Natural killer cell (primary cell): ENCODE measurements at regions not wholly inside any gene's neighbourhood (a gene's known extent, or its start where the extent isn't known, plus 50 kb on each side); places are given as distances from the start of the nearest gene placed in this dataset.

Source experiments
- ATAC-seq, 3 donors: fragments of 150-1000 bp in 2 of 3; fragments of 200-7000 bp in 1 of 3; cut with Tn5 transposase; 1 replicate in 1 of 3; 2 replicates in 2 of 3; pipeline ENCODE4 v1.10.0; 2021; ENCODE audit warnings: mild to moderate bottlenecking in 2 of 3, moderate library complexity in 2 of 3
- DNase-seq, 2 donors: peaks; one replicate each; pipeline versions ENCODE4 v3.0.0 to v3.0.0-alpha.2; 2013 to 2021; ENCODE audit warnings: mixed read lengths in 1 of 2
- H3K27ac ChIP-seq: one replicate; pipeline ENCODE4 v1.5.1; 2013; ENCODE audit warnings: mild to moderate bottlenecking, low read length
- H3K27me3 ChIP-seq: one replicate; pipeline ENCODE4 v1.6.1; 2013; ENCODE audit warnings: low read length; ENCODE audit not compliant: control insufficient read depth, insufficient read depth
- H3K36me3 ChIP-seq: one replicate; pipeline ENCODE4 v1.6.1; 2013; ENCODE audit warnings: low read length; ENCODE audit not compliant: control insufficient read depth, insufficient read depth
- H3K4me1 ChIP-seq: one replicate; pipeline ENCODE4 v1.6.1; 2013; ENCODE audit warnings: low read length; ENCODE audit not compliant: control insufficient read depth, insufficient read depth
- H3K4me3 ChIP-seq: one replicate; pipeline ENCODE4 v1.5.1; 2013; ENCODE audit warnings: low read length
- H3K9me3 ChIP-seq: one replicate; pipeline ENCODE4 v1.6.1; 2013; ENCODE audit warnings: low read length; ENCODE audit not compliant: control insufficient read depth, insufficient read depth
- H3K27ac Mint-ChIP-seq, 2 donors: one replicate each; pipeline ENCODE4 v1.8.0; 2022; ENCODE audit warnings: mild to moderate bottlenecking in 2 of 2, mixed read lengths in 2 of 2, moderate library complexity in 1 of 2
- H3K27me3 Mint-ChIP-seq, 2 donors: one replicate each; pipeline ENCODE4 v1.8.0; 2022; ENCODE audit warnings: low read depth in 2 of 2, mixed read lengths in 2 of 2
- H3K36me3 Mint-ChIP-seq: one replicate; pipeline ENCODE4 v1.8.0; 2022; ENCODE audit warnings: mixed read lengths
- H3K4me1 Mint-ChIP-seq, 2 donors: one replicate each; pipeline ENCODE4 v1.8.0; 2022; ENCODE audit warnings: mixed read lengths in 2 of 2
- H3K4me3 Mint-ChIP-seq: one replicate; pipeline ENCODE4 v1.8.0; 2022; ENCODE audit warnings: mild to moderate bottlenecking, moderate library complexity, mixed read lengths
- H3K9me3 Mint-ChIP-seq, 2 donors: one replicate each; pipeline ENCODE4 v1.8.0; 2022; ENCODE audit warnings: mixed read lengths in 2 of 2
- WGBS: methylation state at CpG from one replicate; pipeline ENCODE4 v1.1.7; 2013; ENCODE audit warnings: missing lambda C conversion rate; ENCODE audit not compliant: insufficient coverage; 5-methylcytosine and 5-hydroxymethylcytosine counted together
- intact Hi-C: fragments of 100-400 bp; cut with micrococcal nuclease; formaldehyde crosslinking; loops from one replicate; pipeline ENCODE4 v1.14.2; 2022
- TF ChIP-seq, protein P1 (sequence below): fragments of 200-600 bp; IDR thresholded peaks from one replicate; pipeline ENCODE4 v1.8.0; 2022; ENCODE audit warnings: antibody characterized with exemption

DNA sequence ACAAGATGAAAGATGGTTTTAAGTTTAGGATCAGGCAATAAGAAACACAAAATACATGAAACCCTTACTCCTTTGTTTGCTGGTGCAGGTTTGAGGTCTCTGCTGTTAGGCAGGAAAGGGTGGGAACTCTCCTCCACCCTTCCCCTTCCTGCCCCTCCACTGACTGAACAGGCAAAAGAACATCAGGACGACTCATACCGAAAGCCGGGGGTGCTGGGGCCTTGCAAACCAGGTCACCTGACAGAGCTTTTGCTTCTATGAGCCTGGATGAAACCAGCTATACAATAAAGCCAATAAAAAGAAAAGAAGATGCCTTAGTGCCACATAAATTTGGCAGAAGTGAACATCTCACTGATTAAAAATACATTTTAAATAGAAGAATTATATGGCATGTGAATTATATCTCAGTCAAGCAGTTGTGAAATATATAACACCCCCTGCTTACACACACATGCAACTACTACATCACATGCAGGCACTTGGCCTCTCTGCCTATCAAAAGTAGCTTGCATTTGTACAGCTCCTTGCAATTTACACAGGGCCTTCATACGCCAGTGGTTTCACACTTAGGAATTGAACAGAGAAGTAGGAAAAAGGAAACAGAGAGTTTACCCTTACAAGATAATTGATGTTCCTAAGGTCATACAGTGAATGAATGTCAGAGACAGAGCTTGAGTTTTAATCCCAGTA lies 215.1 kb upstream of the TRIB2 start:
- 3% methylated on average over 4 of the region's 4 CpGs for WGBS
- H3K9me3 ChIP-seq = no peaks in the 10 kb centered on the region
- Mint-ChIP-seq H3K4me1 (peaks cover 86 to 93% of the 10 kb centered on the region in 2 donors), H3K9me3 (no peaks in the 10 kb centered on the region), H3K36me3 (no peaks in the 10 kb centered on the region), H3K27me3 (no peaks in the 10 kb centered on the region), H3K4me3 (peak overlapping the region; percentile 81), H3K27ac (peak overlapping the region; percentile 65 to 90)
- peak overlapping the region; percentile 55 for H3K27ac ChIP-seq
- TF ChIP-seq, protein P1, sequence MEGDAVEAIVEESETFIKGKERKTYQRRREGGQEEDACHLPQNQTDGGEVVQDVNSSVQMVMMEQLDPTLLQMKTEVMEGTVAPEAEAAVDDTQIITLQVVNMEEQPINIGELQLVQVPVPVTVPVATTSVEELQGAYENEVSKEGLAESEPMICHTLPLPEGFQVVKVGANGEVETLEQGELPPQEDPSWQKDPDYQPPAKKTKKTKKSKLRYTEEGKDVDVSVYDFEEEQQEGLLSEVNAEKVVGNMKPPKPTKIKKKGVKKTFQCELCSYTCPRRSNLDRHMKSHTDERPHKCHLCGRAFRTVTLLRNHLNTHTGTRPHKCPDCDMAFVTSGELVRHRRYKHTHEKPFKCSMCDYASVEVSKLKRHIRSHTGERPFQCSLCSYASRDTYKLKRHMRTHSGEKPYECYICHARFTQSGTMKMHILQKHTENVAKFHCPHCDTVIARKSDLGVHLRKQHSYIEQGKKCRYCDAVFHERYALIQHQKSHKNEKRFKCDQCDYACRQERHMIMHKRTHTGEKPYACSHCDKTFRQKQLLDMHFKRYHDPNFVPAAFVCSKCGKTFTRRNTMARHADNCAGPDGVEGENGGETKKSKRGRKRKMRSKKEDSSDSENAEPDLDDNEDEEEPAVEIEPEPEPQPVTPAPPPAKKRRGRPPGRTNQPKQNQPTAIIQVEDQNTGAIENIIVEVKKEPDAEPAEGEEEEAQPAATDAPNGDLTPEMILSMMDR = no peak
- no peaks in the 10 kb centered on the region for H3K27me3 ChIP-seq
- no peaks in the 10 kb centered on the region for H3K36me3 ChIP-seq
- peaks cover 58% of the 10 kb centered on the region for H3K4me1 ChIP-seq
- peak; percentile 74 to 80 (median 74) for ATAC-seq
- DNase-seq = peak; percentile 26 to 73
- no peak overlapping the region for H3K4me3 ChIP-seq
- intact Hi-C loops = loop anchor here (2.0 to 10.0 kb wide), 3 partner anchors 13 to 447 kb away; no protein-coding TSS in a partner anchor

DNA sequence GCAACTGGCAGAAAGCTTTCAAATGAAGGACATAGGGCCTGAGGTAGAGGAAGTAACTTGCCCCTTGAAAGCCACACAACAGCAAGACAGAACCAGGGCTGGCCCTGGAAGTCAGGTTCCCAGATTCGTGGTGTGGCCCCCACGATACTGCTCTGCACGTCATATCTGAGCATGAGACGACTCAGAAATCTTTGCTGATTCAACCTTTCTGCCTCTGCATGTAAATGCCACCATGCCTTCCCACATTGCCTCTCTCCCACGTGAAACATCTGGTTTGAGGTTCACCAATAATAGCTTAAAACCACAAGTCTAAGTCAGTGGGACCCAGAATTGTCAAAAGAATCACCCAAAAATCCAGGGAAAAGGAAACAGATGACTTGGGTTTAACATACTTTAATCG lies 214.0 kb upstream of the TRIB2 start:
- peak in 1 of 3 donors; percentile 23 for ATAC-seq
- TF ChIP-seq, protein P1 = no peak
- peak in 1 of 2 donors; percentile 51 for DNase-seq
- Histone ChIP-seq H3K9me3 (no peaks in the 10 kb centered on the region), H3K27me3 (no peaks in the 10 kb centered on the region), H3K4me3 (no peak overlapping the region), H3K36me3 (no peaks in the 10 kb centered on the region), H3K27ac (peak overlapping the region; percentile 55), H3K4me1 (peaks cover 69% of the 10 kb centered on the region)
- Mint-ChIP-seq H3K36me3 (no peaks in the 10 kb centered on the region), H3K27me3 (no peaks in the 10 kb centered on the region), H3K4me3 (peak overlapping the region; percentile 81), H3K27ac (peak overlapping the region; percentile 65 to 90), H3K4me1 (peaks cover 92 to 99% of the 10 kb centered on the region in 2 donors), H3K9me3 (no peaks in the 10 kb centered on the region)
- WGBS = 3% methylated on average over 6 of the region's 6 CpGs
- intact Hi-C loops = loop anchor here (5.0 to 10.0 kb wide), 2 partner anchors 45 to 448 kb away; no protein-coding TSS in a partner anchor

DNA sequence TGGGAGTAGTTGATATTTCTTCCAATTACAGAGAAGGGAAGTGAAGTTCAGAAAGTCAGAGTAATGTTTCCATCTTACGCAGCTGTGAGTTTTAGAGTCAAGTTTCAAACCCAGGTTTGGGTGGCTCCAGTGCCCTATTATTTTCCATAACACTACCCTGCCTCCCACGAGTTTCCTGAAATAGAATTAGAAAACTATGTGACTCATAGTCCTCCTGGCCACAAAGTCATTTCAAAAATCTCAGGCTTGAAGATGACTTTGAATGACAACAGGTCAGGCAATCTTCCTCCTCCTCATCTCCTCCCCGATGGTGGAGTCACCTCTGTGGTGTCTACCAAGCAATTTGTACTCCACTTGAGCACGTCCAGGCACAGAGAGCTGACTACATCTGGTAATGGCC lies 212.3 kb upstream of the TRIB2 start:
- H3K4me3 ChIP-seq = no peak overlapping the region
- Mint-ChIP-seq H3K36me3 (no peaks in the 10 kb centered on the region), H3K27me3 (no peaks in the 10 kb centered on the region), H3K27ac (no peak overlapping the region), H3K4me1 (peaks cover 82 to 99% of the 10 kb centered on the region in 2 donors), H3K4me3 (peak overlapping the region; percentile 31), H3K9me3 (no peaks in the 10 kb centered on the region)
- TF ChIP-seq, protein P1 = no peak
- no peaks in the 10 kb centered on the region for H3K9me3 ChIP-seq
- no peak for ATAC-seq
- intact Hi-C loops = loop anchor here (5.0 to 10.0 kb wide), 2 partner anchors 47 to 450 kb away; no protein-coding TSS in a partner anchor
- H3K27me3 ChIP-seq = no peaks in the 10 kb centered on the region
- no peak for DNase-seq
- H3K36me3 ChIP-seq = no peaks in the 10 kb centered on the region
- 37% methylated on average over 4 of the region's 4 CpGs for WGBS
- H3K4me1 ChIP-seq = peaks cover 64% of the 10 kb centered on the region
- H3K27ac ChIP-seq = no peak overlapping the region
